ENCODE measurements at regions not wholly inside any gene's neighbourhood (a gene's known extent, or its start where the extent isn't known, plus 50 kb on each side); places are given as distances from the start of the nearest gene placed in this dataset.

DNA sequence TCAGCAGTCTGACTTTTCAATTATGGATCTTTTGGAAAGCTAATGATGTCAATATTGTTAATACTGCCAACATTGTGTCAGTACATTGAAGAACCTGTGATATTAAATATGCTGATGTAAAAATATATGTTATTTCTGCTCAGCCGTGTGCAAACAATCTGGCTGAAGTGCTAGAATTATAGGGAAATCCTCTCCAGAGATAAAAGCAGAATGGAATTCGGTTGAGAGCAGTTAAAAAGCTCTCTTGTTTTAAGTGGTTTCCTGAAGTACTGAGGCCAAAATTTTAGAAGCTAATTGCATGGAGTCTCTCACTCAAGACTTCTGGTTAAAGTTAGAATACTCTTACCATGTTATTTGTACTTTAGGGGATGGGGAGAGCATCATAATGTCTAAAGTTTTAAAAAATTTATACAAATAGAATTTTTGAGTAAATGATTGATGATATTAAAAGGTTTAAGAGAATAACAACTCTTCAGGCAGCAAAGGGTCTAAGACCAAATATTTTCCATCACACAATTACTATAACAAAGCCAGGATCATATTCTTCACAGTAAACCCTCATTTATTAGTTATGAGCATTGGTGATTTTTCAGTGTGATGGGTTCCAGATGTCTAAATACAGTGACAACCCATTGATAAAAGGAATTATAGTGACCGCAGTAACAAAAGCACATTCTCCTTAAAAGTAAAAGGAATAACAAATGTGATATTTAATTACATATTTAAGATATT lies 834.2 kb upstream of the CXADR start:
- TF ChIP-seq, protein P1, sequence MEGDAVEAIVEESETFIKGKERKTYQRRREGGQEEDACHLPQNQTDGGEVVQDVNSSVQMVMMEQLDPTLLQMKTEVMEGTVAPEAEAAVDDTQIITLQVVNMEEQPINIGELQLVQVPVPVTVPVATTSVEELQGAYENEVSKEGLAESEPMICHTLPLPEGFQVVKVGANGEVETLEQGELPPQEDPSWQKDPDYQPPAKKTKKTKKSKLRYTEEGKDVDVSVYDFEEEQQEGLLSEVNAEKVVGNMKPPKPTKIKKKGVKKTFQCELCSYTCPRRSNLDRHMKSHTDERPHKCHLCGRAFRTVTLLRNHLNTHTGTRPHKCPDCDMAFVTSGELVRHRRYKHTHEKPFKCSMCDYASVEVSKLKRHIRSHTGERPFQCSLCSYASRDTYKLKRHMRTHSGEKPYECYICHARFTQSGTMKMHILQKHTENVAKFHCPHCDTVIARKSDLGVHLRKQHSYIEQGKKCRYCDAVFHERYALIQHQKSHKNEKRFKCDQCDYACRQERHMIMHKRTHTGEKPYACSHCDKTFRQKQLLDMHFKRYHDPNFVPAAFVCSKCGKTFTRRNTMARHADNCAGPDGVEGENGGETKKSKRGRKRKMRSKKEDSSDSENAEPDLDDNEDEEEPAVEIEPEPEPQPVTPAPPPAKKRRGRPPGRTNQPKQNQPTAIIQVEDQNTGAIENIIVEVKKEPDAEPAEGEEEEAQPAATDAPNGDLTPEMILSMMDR (conservative IDR thresholded peaks at IDR 0.05; ENCODE audit: low read depth in 2 of 2): no peak
- no peak for TF ChIP-seq CREB1 (CRISPR knock-in tag; IDR thresholded peaks at IDR 0.05; ENCODE audit: low read depth)
- TF ChIP-seq, protein P2, sequence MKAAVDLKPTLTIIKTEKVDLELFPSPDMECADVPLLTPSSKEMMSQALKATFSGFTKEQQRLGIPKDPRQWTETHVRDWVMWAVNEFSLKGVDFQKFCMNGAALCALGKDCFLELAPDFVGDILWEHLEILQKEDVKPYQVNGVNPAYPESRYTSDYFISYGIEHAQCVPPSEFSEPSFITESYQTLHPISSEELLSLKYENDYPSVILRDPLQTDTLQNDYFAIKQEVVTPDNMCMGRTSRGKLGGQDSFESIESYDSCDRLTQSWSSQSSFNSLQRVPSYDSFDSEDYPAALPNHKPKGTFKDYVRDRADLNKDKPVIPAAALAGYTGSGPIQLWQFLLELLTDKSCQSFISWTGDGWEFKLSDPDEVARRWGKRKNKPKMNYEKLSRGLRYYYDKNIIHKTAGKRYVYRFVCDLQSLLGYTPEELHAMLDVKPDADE (IDR thresholded peaks at IDR 0.05): no peak
- no peak for TF ChIP-seq POLR2AphosphoS5 (IDR thresholded peaks at IDR 0.05; ENCODE audit: low read depth)
- TF ChIP-seq EZH2 (IDR thresholded peaks at IDR 0.05; ENCODE audit: low read depth, unreplicated experiment): no peak
- no peak for TF ChIP-seq EZH2phosphoT487 (IDR thresholded peaks at IDR 0.05; ENCODE audit: unreplicated experiment)
- TF ChIP-seq, protein P3, sequence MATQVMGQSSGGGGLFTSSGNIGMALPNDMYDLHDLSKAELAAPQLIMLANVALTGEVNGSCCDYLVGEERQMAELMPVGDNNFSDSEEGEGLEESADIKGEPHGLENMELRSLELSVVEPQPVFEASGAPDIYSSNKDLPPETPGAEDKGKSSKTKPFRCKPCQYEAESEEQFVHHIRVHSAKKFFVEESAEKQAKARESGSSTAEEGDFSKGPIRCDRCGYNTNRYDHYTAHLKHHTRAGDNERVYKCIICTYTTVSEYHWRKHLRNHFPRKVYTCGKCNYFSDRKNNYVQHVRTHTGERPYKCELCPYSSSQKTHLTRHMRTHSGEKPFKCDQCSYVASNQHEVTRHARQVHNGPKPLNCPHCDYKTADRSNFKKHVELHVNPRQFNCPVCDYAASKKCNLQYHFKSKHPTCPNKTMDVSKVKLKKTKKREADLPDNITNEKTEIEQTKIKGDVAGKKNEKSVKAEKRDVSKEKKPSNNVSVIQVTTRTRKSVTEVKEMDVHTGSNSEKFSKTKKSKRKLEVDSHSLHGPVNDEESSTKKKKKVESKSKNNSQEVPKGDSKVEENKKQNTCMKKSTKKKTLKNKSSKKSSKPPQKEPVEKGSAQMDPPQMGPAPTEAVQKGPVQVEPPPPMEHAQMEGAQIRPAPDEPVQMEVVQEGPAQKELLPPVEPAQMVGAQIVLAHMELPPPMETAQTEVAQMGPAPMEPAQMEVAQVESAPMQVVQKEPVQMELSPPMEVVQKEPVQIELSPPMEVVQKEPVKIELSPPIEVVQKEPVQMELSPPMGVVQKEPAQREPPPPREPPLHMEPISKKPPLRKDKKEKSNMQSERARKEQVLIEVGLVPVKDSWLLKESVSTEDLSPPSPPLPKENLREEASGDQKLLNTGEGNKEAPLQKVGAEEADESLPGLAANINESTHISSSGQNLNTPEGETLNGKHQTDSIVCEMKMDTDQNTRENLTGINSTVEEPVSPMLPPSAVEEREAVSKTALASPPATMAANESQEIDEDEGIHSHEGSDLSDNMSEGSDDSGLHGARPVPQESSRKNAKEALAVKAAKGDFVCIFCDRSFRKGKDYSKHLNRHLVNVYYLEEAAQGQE (IDR thresholded peaks at IDR 0.05; ENCODE audit: unreplicated experiment): no peak
- no peak for TF ChIP-seq ZNF114 (CRISPR knock-in tag; IDR thresholded peaks at IDR 0.05)
- no peak for TF ChIP-seq JUNB (IDR thresholded peaks at IDR 0.05; ENCODE audit: unreplicated experiment)
- TF ChIP-seq NANOG (IDR thresholded peaks at IDR 0.05; ENCODE audit: borderline replicate concordance): no peak

Data from GM23338 (cell line).